Stimulated activated CD4-positive, alpha-beta T cell treated with anti-CD3 and anti-CD28 coated beads, Interleukin-12 subunit alpha, Interleukin-12 subunit beta, amount 100 ng/mL, for 24 hours (primary cell): ENCODE measurements at regions not wholly inside any gene's neighbourhood (a gene's known extent, or its start where the extent isn't known, plus 50 kb on each side); places are given as distances from the start of the nearest gene placed in this dataset.
"Not testable (repeated sequence)": the region's sequence is repeated elsewhere in the genome, so short reads cannot be mapped to it uniquely, and the experiment has no call there.

Experiments used
- DNase-seq, 2 experiments: peaks; one replicate each; pipeline ENCODE4 v3.0.0-alpha.2; 2020; ENCODE audit warnings: low read depth in 2 of 2

- DNase-seq = no peak
These were observed 85.5 kb downstream of the PRR15 start for GRCh38 chr7:29649028-29649716.

- no peak for DNase-seq
These were observed 86.2 kb downstream of the PRR15 start for GRCh38 chr7:29649876-29650275.

GRCh38 chr7:29651477-29651876 is 87.8 kb downstream of the PRR15 start:
- no peak for DNase-seq

- no peak for DNase-seq
These were observed 88.9 kb downstream of the PRR15 start for GRCh38 chr7:29652556-29652955.

- not testable (repeated sequence) for DNase-seq
These were observed 90.7 kb downstream of the PRR15 start for GRCh38 chr7:29654340-29654739.

- DNase-seq = no peak
These were observed 93.7 kb downstream of the PRR15 start for GRCh38 chr7:29657288-29657687.

GRCh38 chr7:29657856-29658255 is 94.2 kb downstream of the PRR15 start:
- DNase-seq = no peak

- DNase-seq = not testable (repeated sequence)
These were observed 95.6 kb downstream of the PRR15 start for GRCh38 chr7:29659213-29659612.

GRCh38 chr7:29662899-29663298 is 99.3 kb downstream of the PRR15 start:
- DNase-seq = not testable (repeated sequence)

- DNase-seq = not testable (repeated sequence)
These were observed 101.4 kb downstream of the PRR15 start for GRCh38 chr7:29664999-29665398.

- DNase-seq = not testable (repeated sequence)
These were observed 103.5 kb downstream of the PRR15 start for GRCh38 chr7:29667096-29667669.

- not testable (repeated sequence) for DNase-seq
These were observed 107.7 kb downstream of the PRR15 start for GRCh38 chr7:29671286-29671685.

- not testable (repeated sequence) for DNase-seq
These were observed 110.0 kb downstream of the PRR15 start for GRCh38 chr7:29673635-29674034.

- DNase-seq = not testable (repeated sequence)
These were observed 111.0 kb downstream of the PRR15 start for GRCh38 chr7:29674626-29675025.

GRCh38 chr7:29677254-29677653 is 113.6 kb downstream of the PRR15 start:
- not testable (repeated sequence) for DNase-seq

GRCh38 chr7:29679963-29680362 is 116.3 kb downstream of the PRR15 start:
- not testable (repeated sequence) for DNase-seq

- DNase-seq = not testable (repeated sequence)
These were observed 117.0 kb downstream of the PRR15 start for GRCh38 chr7:29680601-29681000.

GRCh38 chr7:29684151-29684786 is 120.6 kb downstream of the PRR15 start:
- DNase-seq = not testable (repeated sequence)

GRCh38 chr7:29684787-29685650 is 121.3 kb upstream of the WIPF3 start:
- DNase-seq = peak; percentile 1 to 28

- DNase-seq = not testable (repeated sequence)
These were observed 120.5 kb upstream of the WIPF3 start for GRCh38 chr7:29685651-29686271.

GRCh38 chr7:29690510-29690909 is 115.8 kb upstream of the WIPF3 start:
- DNase-seq = not testable (repeated sequence)
